Heart left ventricle (tissue), 16 donors: ENCODE measurements at regions not wholly inside any gene's neighbourhood (a gene's known extent, or its start where the extent isn't known, plus 50 kb on each side); places are given as distances from the start of the nearest gene placed in this dataset.

Experiments
- ATAC-seq, 4 donors: fragments of 200-7000 bp; cut with Tn5 transposase; one replicate each; pipeline ENCODE4 v1.9.1; 2020 to 2022; ENCODE audit warnings: moderate library complexity in 4 of 4, mild to moderate bottlenecking in 3 of 4, moderate number of reproducible peaks in 1 of 4
- DNase-seq, 5 donors: peaks; one replicate each; pipeline ENCODE4 v3.0.0-alpha.2; 2020
- H3K27ac ChIP-seq, 12 donors: fragments of 200-600 bp; sonication (generic) in 4 of 12; one replicate each; pipeline versions ENCODE4 v1.5.0 to v1.8.0; 2016 to 2022; ENCODE audit warnings: mild to moderate bottlenecking in 2 of 12
- H3K27me3 ChIP-seq, 9 donors: fragments of 200-600 bp; sonication (generic) in 2 of 9; one replicate each; pipeline versions ENCODE4 v1.5.1 to v1.8.0; 2016 to 2022; ENCODE audit warnings: mild to moderate bottlenecking in 3 of 9
- H3K36me3 ChIP-seq, 9 donors: fragments of 200-600 bp; sonication (generic) in 2 of 9; one replicate each; pipeline versions ENCODE4 v1.5.0 to v1.8.0; 2018 to 2022; ENCODE audit warnings: mild to moderate bottlenecking in 2 of 9
- H3K4me1 ChIP-seq, 12 donors: fragments of 200-600 bp; sonication (generic) in 4 of 12; one replicate each; pipeline versions ENCODE4 v1.5.0 to v1.8.0; 2016 to 2022; ENCODE audit warnings: mild to moderate bottlenecking in 3 of 12
- H3K4me3 ChIP-seq, 12 donors: fragments of 200-600 bp; sonication (generic) in 4 of 12; one replicate each; pipeline versions ENCODE4 v1.5.0 to v1.8.0; 2017 to 2022; ENCODE audit warnings: mild to moderate bottlenecking in 9 of 12, moderate library complexity in 4 of 12
- H3K9me3 ChIP-seq, 12 donors: fragments of 200-600 bp; sonication (generic) in 4 of 12; one replicate each; pipeline versions ENCODE4 v1.5.0 to v1.8.0; 2016 to 2022; ENCODE audit warnings: mild to moderate bottlenecking in 1 of 12
- POLR2A ChIP-seq, 2 donors: fragments of 450-650 bp; IDR thresholded peaks; one replicate each; pipeline ENCODE4 v1.6.1; 2017; ENCODE audit warnings: antibody characterized with exemption in 2 of 2, mild to moderate bottlenecking in 2 of 2, moderate library complexity in 2 of 2
- WGBS, 4 donors: extraction: QIAGEN DNeasy Blood & Tissue Kit in 2 of 4; methylation state at CpG; one replicate each; pipeline versions ENCODE4 v1.1.5 to v1.1.7; 2013 to 2018; 5-methylcytosine and 5-hydroxymethylcytosine counted together
- intact Hi-C, 10 donors: fragments of 100-400 bp; cut with DNase I; formaldehyde crosslinking; loops; one replicate each; pipeline versions ENCODE4 v1.11.1 to v1.14.2; 2022
- TF ChIP-seq, protein P1 (sequence below), 12 donors: fragments of 200-600 bp; sonication (generic) in 4 of 12; IDR thresholded peaks; one replicate each; pipeline versions ENCODE4 v1.5.0 to v1.8.0; 2018 to 2022; ENCODE audit warnings: antibody characterized with exemption in 12 of 12, mild to moderate bottlenecking in 5 of 12
- donor health status: ischemic (EF 13 %, LVEDD 7.1; RV severe dilation, severe dysfunction).
- donor health status: healthy with polysubstance abuse.
- donor health status: DM: no; HTN: yes; CAD: no.
- donor health status: DM: no; HTN: no; CAD: no.
- donor health status: ischemic (EF 25% LVEDD 6.9; RV normal size, moderate dysfunction).
- donor health status: ischemic (EF 25% LVEDD 5.7; RV mildly dilated, moderate dysfunction).
- donor health status: healthy.
- donor health status: DM: yes; HTN: yes; CAD: no.
- donor health status: ischemic (EF 35%, LVEDD 5.7; RV mildly dilated, moderate dysfunction).
- donor health status: nonischemic (EF 11% LVEDD 7.7; RV severe dilation, severe dysfunction).
- donor health status: DM: yes; HTN: yes; CAD: no.
- donor health status: PGD.
- donor health status: ischemic (EF 29% LVEDD 5.4; RV normal size, mild dysfunction).
- donor health status: nonischemic (EF 23%, LVEDD 6.1; RV moderate dilation, normal function).

DNA sequence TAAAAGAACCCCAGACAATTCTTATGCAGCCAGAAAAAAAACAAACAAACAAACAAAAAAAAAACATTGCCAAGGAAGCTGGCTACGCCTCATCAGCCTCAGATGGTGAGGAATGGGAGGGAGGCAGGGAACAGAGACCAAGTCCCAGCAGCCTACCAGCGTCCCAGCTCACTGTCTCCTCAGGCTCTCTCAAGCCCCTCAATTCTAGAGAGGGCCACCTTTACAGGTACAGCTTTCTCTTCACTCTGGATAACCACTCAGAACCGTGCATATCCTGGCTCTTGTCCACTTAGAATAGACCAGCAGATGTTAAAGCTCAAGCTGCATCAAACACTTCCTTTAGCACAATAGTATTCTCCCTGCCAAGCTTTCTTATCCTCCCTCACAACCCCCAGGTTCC lies 263.1 kb upstream of the CHAC2 start:
- ATAC-seq, result no peak
- intact Hi-C loops, result no loop called here
- DNase-seq, result no peak
- Histone ChIP-seq H3K4me3 (no peak overlapping the region), H3K27me3 (no peaks in the 10 kb centered on the region), H3K9me3 (no peaks in the 10 kb centered on the region), H3K4me1 (no peaks in the 10 kb centered on the region), H3K27ac (no peak overlapping the region), H3K36me3 (no peaks in the 10 kb centered on the region)
- TF ChIP-seq, protein P1, sequence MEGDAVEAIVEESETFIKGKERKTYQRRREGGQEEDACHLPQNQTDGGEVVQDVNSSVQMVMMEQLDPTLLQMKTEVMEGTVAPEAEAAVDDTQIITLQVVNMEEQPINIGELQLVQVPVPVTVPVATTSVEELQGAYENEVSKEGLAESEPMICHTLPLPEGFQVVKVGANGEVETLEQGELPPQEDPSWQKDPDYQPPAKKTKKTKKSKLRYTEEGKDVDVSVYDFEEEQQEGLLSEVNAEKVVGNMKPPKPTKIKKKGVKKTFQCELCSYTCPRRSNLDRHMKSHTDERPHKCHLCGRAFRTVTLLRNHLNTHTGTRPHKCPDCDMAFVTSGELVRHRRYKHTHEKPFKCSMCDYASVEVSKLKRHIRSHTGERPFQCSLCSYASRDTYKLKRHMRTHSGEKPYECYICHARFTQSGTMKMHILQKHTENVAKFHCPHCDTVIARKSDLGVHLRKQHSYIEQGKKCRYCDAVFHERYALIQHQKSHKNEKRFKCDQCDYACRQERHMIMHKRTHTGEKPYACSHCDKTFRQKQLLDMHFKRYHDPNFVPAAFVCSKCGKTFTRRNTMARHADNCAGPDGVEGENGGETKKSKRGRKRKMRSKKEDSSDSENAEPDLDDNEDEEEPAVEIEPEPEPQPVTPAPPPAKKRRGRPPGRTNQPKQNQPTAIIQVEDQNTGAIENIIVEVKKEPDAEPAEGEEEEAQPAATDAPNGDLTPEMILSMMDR (IDR thresholded peaks at IDR 0.05), result no peak
- TF ChIP-seq POLR2A (IDR thresholded peaks at IDR 0.05), result no peak
- 44 to 76% (median 63%) methylated on average over 3 of the region's 3 CpGs for WGBS, 4 donors

DNA sequence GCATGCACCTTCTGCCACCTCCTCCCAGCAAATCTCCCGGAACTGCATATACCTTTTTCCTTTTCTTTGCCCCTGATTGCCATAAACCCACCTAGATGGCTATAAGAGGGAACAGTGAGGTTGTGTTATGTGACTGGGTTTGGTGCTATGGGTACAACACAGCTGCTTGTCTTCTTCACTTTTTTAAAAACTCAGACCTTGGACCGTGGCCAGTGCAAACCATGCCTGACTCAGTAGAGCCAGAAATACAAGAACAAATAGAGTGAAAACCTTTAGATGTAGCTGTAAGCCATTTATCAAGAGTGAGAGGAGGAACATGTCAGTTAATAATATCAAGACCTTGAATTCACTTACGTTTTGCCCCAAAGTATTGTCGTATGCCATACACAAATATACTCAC lies 267.4 kb upstream of the CHAC2 start:
- Histone ChIP-seq H3K27me3 (no peaks in the 10 kb centered on the region), H3K9me3 (no peaks in the 10 kb centered on the region), H3K27ac (no peak overlapping the region), H3K36me3 (no peaks in the 10 kb centered on the region), H3K4me1 (peaks cover 0 to 10% (median 0%) of the 10 kb centered on the region in 12 donors), H3K4me3 (no peak overlapping the region)
- 84 to 92% (median 87%) methylated on average over 4 of the region's 4 CpGs for WGBS, 4 donors
- intact Hi-C loops, result no loop called here
- no peak for ATAC-seq
- DNase-seq, result no peak
- TF ChIP-seq POLR2A (IDR thresholded peaks at IDR 0.05), result no peak
- TF ChIP-seq, protein P1 (IDR thresholded peaks at IDR 0.05), result no peak

DNA sequence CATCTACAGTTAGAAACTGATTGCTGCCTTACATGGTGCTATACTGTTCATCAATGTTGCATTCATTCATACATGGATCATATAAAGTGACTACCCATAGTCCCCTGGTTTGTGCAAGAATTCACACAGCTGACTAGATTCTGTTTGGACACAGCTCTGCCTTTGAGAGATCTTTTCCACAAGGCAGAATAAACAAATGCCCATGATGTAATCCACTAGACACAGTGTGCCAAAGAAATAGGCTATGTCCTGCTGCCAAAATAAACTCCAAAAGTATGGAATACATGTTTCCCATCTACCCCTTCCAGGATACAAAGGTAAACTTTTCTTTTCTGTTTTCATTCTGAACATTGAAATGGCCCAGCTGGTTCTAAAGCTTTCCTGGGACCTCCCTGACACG lies 269.4 kb upstream of the CHAC2 start:
- H3K4me3 ChIP-seq, result no peak overlapping the region
- TF ChIP-seq POLR2A (IDR thresholded peaks at IDR 0.05), result no peak
- TF ChIP-seq, protein P1 (IDR thresholded peaks at IDR 0.05), result no peak
- no peak for DNase-seq
- intact Hi-C loops, result no loop called here
- H3K27ac ChIP-seq, result peak overlapping the region in 1 of 12 donors; percentile 45
- no peaks in the 10 kb centered on the region for H3K36me3 ChIP-seq
- H3K27me3 ChIP-seq, result no peaks in the 10 kb centered on the region
- H3K9me3 ChIP-seq, result no peaks in the 10 kb centered on the region
- 79 to 83% (median 79%) methylated on average over 1 of the region's 1 CpG for WGBS, 4 donors
- H3K4me1 ChIP-seq, result peaks cover 0 to 10% (median 0%) of the 10 kb centered on the region in 12 donors
- peak; percentile 45 to 69 (median 58) for ATAC-seq

DNA sequence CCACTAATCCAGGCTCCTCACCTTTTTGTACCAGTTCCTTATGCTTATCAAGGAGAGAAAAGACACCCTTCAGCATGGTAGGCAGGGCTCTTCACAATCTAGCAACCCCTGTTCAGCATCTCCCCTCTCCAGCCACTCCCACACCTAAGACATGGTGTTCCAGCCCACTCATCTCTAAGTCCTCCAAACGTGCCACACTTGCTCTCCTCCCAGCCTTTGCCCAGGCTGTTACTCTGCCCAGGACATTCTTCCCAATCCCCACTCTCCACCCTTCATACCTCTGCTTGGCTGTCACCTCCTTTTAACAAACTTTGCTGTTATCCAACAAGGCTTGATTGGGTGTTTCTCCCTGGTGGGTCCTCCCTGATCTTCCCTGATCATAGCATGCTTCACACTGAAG lies 270.6 kb upstream of the CHAC2 start:
- Histone ChIP-seq H3K9me3 (no peaks in the 10 kb centered on the region), H3K4me1 (peaks cover 0 to 10% (median 0%) of the 10 kb centered on the region in 12 donors), H3K27ac (no peak overlapping the region), H3K36me3 (no peaks in the 10 kb centered on the region), H3K4me3 (no peak overlapping the region), H3K27me3 (no peaks in the 10 kb centered on the region)
- intact Hi-C loops, result no loop called here
- DNase-seq, result no peak
- no peak for ATAC-seq
- TF ChIP-seq, protein P1 (IDR thresholded peaks at IDR 0.05), result no peak
- TF ChIP-seq POLR2A (IDR thresholded peaks at IDR 0.05), result no peak
- WGBS, 4 donors, result 41 to 55% (median 47%) methylated on average over 1 of the region's 1 CpG
